GM21529 (cell line): ENCODE measurements at regions not wholly inside any gene's neighbourhood (a gene's known extent, or its start where the extent isn't known, plus 50 kb on each side); places are given as distances from the start of the nearest gene placed in this dataset.
"Not testable (repeated sequence)": the region's sequence is repeated elsewhere in the genome, so short reads cannot be mapped to it uniquely, and the experiment has no call there.

ENCODE experiments used
- ATAC-seq: cut with Tn5 transposase; IDR thresholded peaks from one replicate; pipeline ENCODE4 v1.9.1; 2021; ENCODE audit not compliant: unreplicated experiment

- no peak for ATAC-seq
Observed at GRCh38 chr20:12112665-12113064, 195.0 kb downstream of the BTBD3 start.

GRCh38 chr20:12113075-12113467 lies 195.4 kb downstream of the BTBD3 start:
- ATAC-seq: no peak

GRCh38 chr20:12113468-12114371 lies 196.0 kb downstream of the BTBD3 start:
- ATAC-seq: no peak

- not testable (repeated sequence) for ATAC-seq
Observed at GRCh38 chr20:12129114-12129513, 211.4 kb downstream of the BTBD3 start.

GRCh38 chr20:12129532-12129931 lies 211.8 kb downstream of the BTBD3 start:
- not testable (repeated sequence) for ATAC-seq

GRCh38 chr20:12130781-12131180 lies 213.1 kb downstream of the BTBD3 start:
- ATAC-seq: no peak

- no peak for ATAC-seq
Observed at GRCh38 chr20:12133553-12133952, 215.9 kb downstream of the BTBD3 start.

GRCh38 chr20:12145951-12146350 lies 228.3 kb downstream of the BTBD3 start:
- not testable (repeated sequence) for ATAC-seq

GRCh38 chr20:12152996-12153395 lies 235.3 kb downstream of the BTBD3 start:
- no peak for ATAC-seq

- ATAC-seq: no peak
Observed at GRCh38 chr20:12153628-12154027, 235.9 kb downstream of the BTBD3 start.

- no peak for ATAC-seq
Observed at GRCh38 chr20:12156252-12156651, 238.6 kb downstream of the BTBD3 start.

GRCh38 chr20:12159261-12159660 lies 241.6 kb downstream of the BTBD3 start:
- no peak for ATAC-seq

- ATAC-seq: no peak
Observed at GRCh38 chr20:12161734-12162133, 244.0 kb downstream of the BTBD3 start.

GRCh38 chr20:12166053-12166717 lies 248.5 kb downstream of the BTBD3 start:
- no peak for ATAC-seq

- ATAC-seq: no peak
Observed at GRCh38 chr20:12170406-12170805, 252.7 kb downstream of the BTBD3 start.

- ATAC-seq: no peak
Observed at GRCh38 chr20:12171923-12172524, 254.3 kb downstream of the BTBD3 start.

- no peak for ATAC-seq
Observed at GRCh38 chr20:12173347-12174012, 255.8 kb downstream of the BTBD3 start.

GRCh38 chr20:12175538-12175937 lies 257.8 kb downstream of the BTBD3 start:
- no peak for ATAC-seq

GRCh38 chr20:12177657-12178293 lies 260.1 kb downstream of the BTBD3 start:
- no peak for ATAC-seq

- no peak for ATAC-seq
Observed at GRCh38 chr20:12179692-12180091, 262.0 kb downstream of the BTBD3 start.
